ENCODE measurements at regions not wholly inside any gene's neighbourhood (a gene's known extent, or its start where the extent isn't known, plus 50 kb on each side); places are given as distances from the start of the nearest gene placed in this dataset.
A peak's percentile ranks its signal among the peaks of the same experiment; 100 is the strongest.
"Not testable (repeated sequence)": the region's sequence is repeated elsewhere in the genome, so short reads cannot be mapped to it uniquely, and the experiment has no call there.

GRCh38 chr15:92820236-92821021 is 79.7 kb upstream of the CHD2 start:
- Mint-ChIP-seq H3K27ac (peak overlapping the region; percentile 94), H3K4me3 (peak overlapping the region; percentile 87), H3K4me1 (peaks cover 55% of the 10 kb centered on the region), H3K36me3 (no peaks in the 10 kb centered on the region), H3K9me3 (no peaks in the 10 kb centered on the region), H3K27me3 (no peaks in the 10 kb centered on the region)
- peak; percentile 88 for DNase-seq

- Mint-ChIP-seq H3K36me3 (no peaks in the 10 kb centered on the region), H3K9me3 (no peaks in the 10 kb centered on the region), H3K27ac (peak overlapping the region; percentile 77), H3K4me1 (peaks cover 59% of the 10 kb centered on the region), H3K4me3 (peak overlapping the region; percentile 43), H3K27me3 (no peaks in the 10 kb centered on the region)
- DNase-seq, result no peak
Measured at GRCh38 chr15:92821491-92822116, 78.5 kb upstream of the CHD2 start.

- no peaks in the 10 kb centered on the region for H3K27me3 Mint-ChIP-seq
- H3K9me3 Mint-ChIP-seq, result no peaks in the 10 kb centered on the region
- DNase-seq, result no peak
- peak overlapping the region; percentile 43 for H3K4me3 Mint-ChIP-seq
- H3K27ac Mint-ChIP-seq, result peak overlapping the region; percentile 85
- no peaks in the 10 kb centered on the region for H3K36me3 Mint-ChIP-seq
- peaks cover 56% of the 10 kb centered on the region for H3K4me1 Mint-ChIP-seq
Measured at GRCh38 chr15:92822216-92823144, 77.6 kb upstream of the CHD2 start.

GRCh38 chr15:92825985-92826384 is 74.1 kb upstream of the CHD2 start:
- no peaks in the 10 kb centered on the region for H3K36me3 Mint-ChIP-seq

GRCh38 chr15:92827991-92828390 is 72.1 kb upstream of the CHD2 start:
- not testable (repeated sequence) for H3K27ac Mint-ChIP-seq, H3K27me3 Mint-ChIP-seq, H3K36me3 Mint-ChIP-seq, H3K9me3 Mint-ChIP-seq, H3K4me3 Mint-ChIP-seq, DNase-seq
- peaks cover 42% of the 10 kb centered on the region for H3K4me1 Mint-ChIP-seq

More at GRCh38 chr15:92825985-92826384, 74.1 kb upstream of the CHD2 start:
- no peaks in the 10 kb centered on the region for H3K27me3 Mint-ChIP-seq
- DNase-seq, result no peak
- H3K4me3 Mint-ChIP-seq, result no peak overlapping the region
- no peak overlapping the region for H3K27ac Mint-ChIP-seq
- H3K9me3 Mint-ChIP-seq, result no peaks in the 10 kb centered on the region
- H3K4me1 Mint-ChIP-seq, result peaks cover 41% of the 10 kb centered on the region

GRCh38 chr15:92829875-92830274 is 70.2 kb upstream of the CHD2 start:
- peaks cover 56% of the 10 kb centered on the region for H3K4me1 Mint-ChIP-seq
- DNase-seq, result no peak
- peak overlapping the region; percentile 89 for H3K27ac Mint-ChIP-seq
- no peaks in the 10 kb centered on the region for H3K9me3 Mint-ChIP-seq
- H3K36me3 Mint-ChIP-seq, result no peaks in the 10 kb centered on the region
- no peak overlapping the region for H3K4me3 Mint-ChIP-seq
- no peaks in the 10 kb centered on the region for H3K27me3 Mint-ChIP-seq

- Mint-ChIP-seq H3K4me3 (peak overlapping the region; percentile 68), H3K36me3 (no peaks in the 10 kb centered on the region), H3K4me1 (peaks cover 56% of the 10 kb centered on the region), H3K27me3 (no peaks in the 10 kb centered on the region), H3K9me3 (no peaks in the 10 kb centered on the region), H3K27ac (peak overlapping the region; percentile 89)
- DNase-seq, result no peak
Measured at GRCh38 chr15:92831336-92831654, 68.8 kb upstream of the CHD2 start.

- Mint-ChIP-seq H3K4me1 (peaks cover 56% of the 10 kb centered on the region), H3K27me3 (no peaks in the 10 kb centered on the region), H3K27ac (peak overlapping the region; percentile 89)
Measured at GRCh38 chr15:92831655-92832328, 68.3 kb upstream of the CHD2 start.

GRCh38 chr15:92833106-92833433 is 67.1 kb upstream of the CHD2 start:
- Mint-ChIP-seq H3K27me3 (no peaks in the 10 kb centered on the region), H3K36me3 (no peaks in the 10 kb centered on the region), H3K4me1 (peaks cover 61% of the 10 kb centered on the region), H3K27ac (peak overlapping the region; percentile 89), H3K9me3 (no peaks in the 10 kb centered on the region), H3K4me3 (peak overlapping the region; percentile 68)
- DNase-seq, result no peak

More at GRCh38 chr15:92831655-92832328, 68.3 kb upstream of the CHD2 start:
- Mint-ChIP-seq H3K9me3 (no peaks in the 10 kb centered on the region), H3K4me3 (peak overlapping the region; percentile 68), H3K36me3 (no peaks in the 10 kb centered on the region)
- DNase-seq, result peak; percentile 96

GRCh38 chr15:92833493-92834271 is 66.4 kb upstream of the CHD2 start:
- H3K27ac Mint-ChIP-seq, result peak overlapping the region; percentile 89
- no peaks in the 10 kb centered on the region for H3K27me3 Mint-ChIP-seq
- no peaks in the 10 kb centered on the region for H3K36me3 Mint-ChIP-seq
- H3K4me3 Mint-ChIP-seq, result peak overlapping the region; percentile 48
- no peak for DNase-seq
- peaks cover 67% of the 10 kb centered on the region for H3K4me1 Mint-ChIP-seq
- no peaks in the 10 kb centered on the region for H3K9me3 Mint-ChIP-seq

- Mint-ChIP-seq H3K27ac (no peak overlapping the region), H3K4me3 (no peak overlapping the region)
Measured at GRCh38 chr15:92839696-92840095, 60.4 kb upstream of the CHD2 start.

GRCh38 chr15:92840149-92840548 is 60.0 kb upstream of the CHD2 start:
- H3K9me3 Mint-ChIP-seq, result no peaks in the 10 kb centered on the region
- no peaks in the 10 kb centered on the region for H3K36me3 Mint-ChIP-seq
- no peak overlapping the region for H3K4me3 Mint-ChIP-seq
- H3K27me3 Mint-ChIP-seq, result no peaks in the 10 kb centered on the region
- DNase-seq, result no peak
- no peak overlapping the region for H3K27ac Mint-ChIP-seq
- H3K4me1 Mint-ChIP-seq, result peaks cover 50% of the 10 kb centered on the region

More at GRCh38 chr15:92839696-92840095, 60.4 kb upstream of the CHD2 start:
- Mint-ChIP-seq H3K9me3 (no peaks in the 10 kb centered on the region), H3K4me1 (peaks cover 48% of the 10 kb centered on the region), H3K27me3 (no peaks in the 10 kb centered on the region), H3K36me3 (no peaks in the 10 kb centered on the region)
- no peak for DNase-seq

GRCh38 chr15:92843326-92843725 is 56.8 kb upstream of the CHD2 start:
- H3K27ac Mint-ChIP-seq, result peak overlapping the region; percentile 97
- no peak for DNase-seq
- H3K36me3 Mint-ChIP-seq, result no peaks in the 10 kb centered on the region
- peaks cover 67% of the 10 kb centered on the region for H3K4me1 Mint-ChIP-seq
- H3K4me3 Mint-ChIP-seq, result no peak overlapping the region
- H3K27me3 Mint-ChIP-seq, result no peaks in the 10 kb centered on the region
- no peaks in the 10 kb centered on the region for H3K9me3 Mint-ChIP-seq

GRCh38 chr15:92843814-92844213 is 56.3 kb upstream of the CHD2 start:
- H3K27me3 Mint-ChIP-seq, result no peaks in the 10 kb centered on the region
- peaks cover under 1% of the 10 kb centered on the region for H3K9me3 Mint-ChIP-seq
- peak overlapping the region; percentile 97 for H3K27ac Mint-ChIP-seq
- no peak for DNase-seq
- no peaks in the 10 kb centered on the region for H3K36me3 Mint-ChIP-seq
- peaks cover 67% of the 10 kb centered on the region for H3K4me1 Mint-ChIP-seq
- H3K4me3 Mint-ChIP-seq, result peak overlapping the region; percentile 20
